Breast epithelium (tissue), 3 donors: ENCODE measurements at regions not wholly inside any gene's neighbourhood (a gene's known extent, or its start where the extent isn't known, plus 50 kb on each side); places are given as distances from the start of the nearest gene placed in this dataset.

Experiments used
- CTCF ChIP-seq, 3 donors: fragments of 450-650 bp; IDR thresholded peaks; one replicate each; pipeline ENCODE4 v1.5.1; 2016 to 2017; ENCODE audit warnings: antibody characterized with exemption in 3 of 3, mild to moderate bottlenecking in 3 of 3, moderate library complexity in 3 of 3
- POLR2A ChIP-seq: fragments of 450-650 bp; IDR thresholded peaks from one replicate; pipeline ENCODE4 v1.6.1; 2016; ENCODE audit warnings: antibody characterized with exemption, mild to moderate bottlenecking, moderate library complexity

- no peak for TF ChIP-seq CTCF (IDR thresholded peaks at IDR 0.05)
- TF ChIP-seq POLR2A = no peak
Observed at GRCh38 chr1:105138458-105138893, 1388.8 kb downstream of the AMY1C start.
